HG03159 (cell line): ENCODE measurements at regions not wholly inside any gene's neighbourhood (a gene's known extent, or its start where the extent isn't known, plus 50 kb on each side); places are given as distances from the start of the nearest gene placed in this dataset.

Experiments
- ATAC-seq: cut with Tn5 transposase; IDR thresholded peaks from one replicate; pipeline ENCODE4 v1.9.1; 2021; ENCODE audit warnings: mild to moderate bottlenecking, moderate library complexity; ENCODE audit not compliant: unreplicated experiment

GRCh38 chr4:137599734-137600133 lies 67.4 kb upstream of the PCDH18 start:
- no peak for ATAC-seq

DNA sequence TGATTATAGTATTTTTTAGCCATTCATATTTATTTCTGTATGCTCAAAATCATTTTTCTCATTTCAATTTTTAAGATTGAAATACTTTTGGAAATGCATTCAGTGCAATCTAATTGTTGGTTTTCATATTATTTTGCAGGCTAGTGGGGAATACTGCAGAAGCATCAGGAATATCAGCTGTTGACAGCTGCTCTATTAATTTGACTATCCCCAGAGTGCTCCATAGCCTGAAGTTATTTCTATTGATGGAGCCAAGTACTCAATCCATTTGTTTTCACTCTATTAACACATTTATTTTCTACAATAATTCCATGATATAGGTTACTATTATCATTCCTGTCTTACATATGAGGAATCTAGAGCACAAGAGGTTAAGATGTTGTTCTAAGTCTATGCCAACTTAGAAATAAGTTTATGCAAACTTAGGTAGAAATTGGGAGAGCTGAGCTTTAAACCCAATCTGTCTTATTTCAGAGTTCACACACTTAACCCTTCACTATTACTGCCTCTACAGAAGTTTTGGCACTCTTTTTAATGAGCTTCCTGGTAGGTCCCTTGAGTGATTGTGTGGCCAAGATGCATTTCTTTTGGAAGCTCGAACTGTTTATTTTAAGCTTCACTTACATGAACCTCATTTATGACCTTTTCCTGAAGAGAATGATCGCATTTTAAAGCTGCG lies 65.6 kb upstream of the PCDH18 start:
- no peak for ATAC-seq

DNA sequence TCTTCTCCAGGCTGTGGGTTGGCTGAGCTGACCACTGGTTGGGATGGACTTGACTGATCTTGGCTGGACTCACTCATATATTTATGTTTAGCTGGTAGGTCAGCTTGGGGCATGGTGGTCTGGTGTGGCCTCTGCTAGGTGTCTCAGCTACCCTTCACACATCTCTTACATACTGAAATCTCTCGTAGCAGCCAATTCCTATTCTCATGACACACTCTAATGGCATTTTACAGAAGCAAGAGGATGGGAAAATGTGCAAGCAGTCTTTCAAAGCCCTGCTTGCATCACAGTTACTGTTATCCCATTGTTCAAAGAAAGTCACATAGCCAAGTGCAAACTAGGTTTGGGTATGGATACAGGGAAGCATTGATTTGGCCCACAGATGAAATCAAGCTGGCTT lies 55.5 kb upstream of the PCDH18 start:
- ATAC-seq = no peak

DNA sequence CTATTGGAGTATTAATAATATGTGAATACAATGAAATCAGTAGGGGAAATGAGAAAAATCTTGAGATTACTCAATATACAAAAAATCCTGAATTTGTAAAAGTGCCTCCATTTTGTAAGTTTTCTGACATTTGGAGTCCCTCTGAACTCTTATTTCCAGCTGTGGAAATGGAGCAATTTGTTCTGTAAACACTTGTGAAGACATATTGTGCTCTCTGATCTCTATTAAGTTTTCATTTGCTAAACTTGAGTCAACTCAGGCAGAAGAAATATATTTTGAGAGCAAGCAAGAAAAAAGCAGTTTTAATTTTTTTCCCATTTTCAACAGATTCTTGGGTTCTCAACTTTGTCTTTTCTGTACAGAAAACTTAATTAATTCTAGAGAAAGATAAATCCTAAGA lies 51.4 kb upstream of the PCDH18 start:
- ATAC-seq = no peak
